Heart left ventricle (tissue), 16 donors: ENCODE measurements at regions not wholly inside any gene's neighbourhood (a gene's known extent, or its start where the extent isn't known, plus 50 kb on each side); places are given as distances from the start of the nearest gene placed in this dataset.
"Not testable (repeated sequence)": the region's sequence is repeated elsewhere in the genome, so short reads cannot be mapped to it uniquely, and the experiment has no call there.

Experiments used
- ATAC-seq, 4 donors: fragments of 200-7000 bp; cut with Tn5 transposase; one replicate each; pipeline ENCODE4 v1.9.1; 2020 to 2022; ENCODE audit warnings: moderate library complexity in 4 of 4, mild to moderate bottlenecking in 3 of 4, moderate number of reproducible peaks in 1 of 4
- DNase-seq, 5 donors: peaks; one replicate each; pipeline ENCODE4 v3.0.0-alpha.2; 2020
- H3K27ac ChIP-seq, 12 donors: fragments of 200-600 bp; sonication (generic) in 4 of 12; one replicate each; pipeline versions ENCODE4 v1.5.0 to v1.8.0; 2016 to 2022; ENCODE audit warnings: mild to moderate bottlenecking in 2 of 12
- H3K27me3 ChIP-seq, 9 donors: fragments of 200-600 bp; sonication (generic) in 2 of 9; one replicate each; pipeline versions ENCODE4 v1.5.1 to v1.8.0; 2016 to 2022; ENCODE audit warnings: mild to moderate bottlenecking in 3 of 9
- H3K36me3 ChIP-seq, 9 donors: fragments of 200-600 bp; sonication (generic) in 2 of 9; one replicate each; pipeline versions ENCODE4 v1.5.0 to v1.8.0; 2018 to 2022; ENCODE audit warnings: mild to moderate bottlenecking in 2 of 9
- H3K4me1 ChIP-seq, 12 donors: fragments of 200-600 bp; sonication (generic) in 4 of 12; one replicate each; pipeline versions ENCODE4 v1.5.0 to v1.8.0; 2016 to 2022; ENCODE audit warnings: mild to moderate bottlenecking in 3 of 12
- H3K4me3 ChIP-seq, 12 donors: fragments of 200-600 bp; sonication (generic) in 4 of 12; one replicate each; pipeline versions ENCODE4 v1.5.0 to v1.8.0; 2017 to 2022; ENCODE audit warnings: mild to moderate bottlenecking in 9 of 12, moderate library complexity in 4 of 12
- H3K9me3 ChIP-seq, 12 donors: fragments of 200-600 bp; sonication (generic) in 4 of 12; one replicate each; pipeline versions ENCODE4 v1.5.0 to v1.8.0; 2016 to 2022; ENCODE audit warnings: mild to moderate bottlenecking in 1 of 12
- CTCF ChIP-seq, 12 donors: fragments of 200-600 bp; sonication (generic) in 4 of 12; IDR thresholded peaks; one replicate each; pipeline versions ENCODE4 v1.5.0 to v1.8.0; 2018 to 2022; ENCODE audit warnings: antibody characterized with exemption in 12 of 12, mild to moderate bottlenecking in 5 of 12
- POLR2A ChIP-seq, 2 donors: fragments of 450-650 bp; IDR thresholded peaks; one replicate each; pipeline ENCODE4 v1.6.1; 2017; ENCODE audit warnings: antibody characterized with exemption in 2 of 2, mild to moderate bottlenecking in 2 of 2, moderate library complexity in 2 of 2
- WGBS, 4 donors: extraction: QIAGEN DNeasy Blood & Tissue Kit in 2 of 4; methylation state at CpG; one replicate each; pipeline versions ENCODE4 v1.1.5 to v1.1.7; 2013 to 2018; 5-methylcytosine and 5-hydroxymethylcytosine counted together
- intact Hi-C, 10 donors: fragments of 100-400 bp; cut with DNase I; formaldehyde crosslinking; loops; one replicate each; pipeline versions ENCODE4 v1.11.1 to v1.14.2; 2022
- donor health status: ischemic (EF 13 %, LVEDD 7.1; RV severe dilation, severe dysfunction).
- donor health status: healthy with polysubstance abuse.
- donor health status: DM: no; HTN: yes; CAD: no.
- donor health status: DM: no; HTN: no; CAD: no.
- donor health status: ischemic (EF 25% LVEDD 6.9; RV normal size, moderate dysfunction).
- donor health status: ischemic (EF 25% LVEDD 5.7; RV mildly dilated, moderate dysfunction).
- donor health status: healthy.
- donor health status: DM: yes; HTN: yes; CAD: no.
- donor health status: ischemic (EF 35%, LVEDD 5.7; RV mildly dilated, moderate dysfunction).
- donor health status: nonischemic (EF 11% LVEDD 7.7; RV severe dilation, severe dysfunction).
- donor health status: DM: yes; HTN: yes; CAD: no.
- donor health status: PGD.
- donor health status: ischemic (EF 29% LVEDD 5.4; RV normal size, mild dysfunction).
- donor health status: nonischemic (EF 23%, LVEDD 6.1; RV moderate dilation, normal function).

GRCh38 chr14:87260460-87260859, 732.5 kb downstream of the GALC start:
- Histone ChIP-seq H3K4me3 (no peak overlapping the region), H3K9me3 (no peaks in the 10 kb centered on the region), H3K27ac (no peak overlapping the region), H3K36me3 (no peaks in the 10 kb centered on the region), H3K4me1 (no peaks in the 10 kb centered on the region), H3K27me3 (no peaks in the 10 kb centered on the region)
- no peak for DNase-seq
- intact Hi-C loops, result no loop called here
- no peak for TF ChIP-seq POLR2A (IDR thresholded peaks at IDR 0.05)
- TF ChIP-seq CTCF (IDR thresholded peaks at IDR 0.05), result no peak
- WGBS, 4 donors, result 57 to 76% (median 70%) methylated on average over 3 of the region's 3 CpGs
- ATAC-seq, result no peak

- H3K27ac ChIP-seq, result no peak overlapping the region
- no peak overlapping the region for H3K4me3 ChIP-seq
- no peak for ATAC-seq
- no peaks in the 10 kb centered on the region for H3K4me1 ChIP-seq
- intact Hi-C loops, result no loop called here
- 33 to 75% (median 72%) methylated on average over 1 of the region's 1 CpG; no CpG with 5 or more reads in 1 of the 4 donors for WGBS, 4 donors
- no peaks in the 10 kb centered on the region for H3K9me3 ChIP-seq
- H3K36me3 ChIP-seq, result no peaks in the 10 kb centered on the region
- DNase-seq, result no peak
- H3K27me3 ChIP-seq, result no peaks in the 10 kb centered on the region
- TF ChIP-seq CTCF (IDR thresholded peaks at IDR 0.05) (no peak), POLR2A (IDR thresholded peaks at IDR 0.05) (no peak)
Observed at GRCh38 chr14:87257421-87257820, 735.6 kb downstream of the GALC start.

DNA sequence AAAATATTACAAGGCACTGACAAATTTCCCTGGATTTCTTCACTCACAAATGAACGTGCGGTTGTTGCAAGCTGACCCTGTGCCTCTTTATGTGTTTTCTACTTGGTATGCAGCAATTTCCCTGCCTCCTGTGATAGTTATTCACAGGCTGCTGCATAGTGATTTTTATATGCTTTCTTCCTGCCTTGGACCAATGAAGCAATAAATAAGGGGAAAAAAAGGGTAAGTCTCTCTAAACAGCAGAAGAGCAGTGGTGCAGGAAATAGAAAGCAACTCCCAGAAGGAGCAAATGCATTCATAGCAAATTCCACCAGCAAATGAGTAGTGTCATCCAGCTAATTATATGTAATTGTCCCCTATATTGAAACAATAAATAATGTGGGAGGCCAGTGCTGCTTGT, 737.9 kb downstream of the GALC start:
- Histone ChIP-seq H3K9me3 (no peaks in the 10 kb centered on the region), H3K4me1 (peaks cover 0 to 6% (median 0%) of the 10 kb centered on the region in 12 donors), H3K27me3 (no peaks in the 10 kb centered on the region), H3K36me3 (no peaks in the 10 kb centered on the region), H3K27ac (no peak overlapping the region), H3K4me3 (no peak overlapping the region)
- ATAC-seq, result no peak
- DNase-seq, result no peak
- intact Hi-C loops, result no loop called here
- 84 to 90% (median 89%) methylated on average over 2 of the region's 2 CpGs for WGBS, 4 donors
- TF ChIP-seq POLR2A (IDR thresholded peaks at IDR 0.05) (no peak), CTCF (IDR thresholded peaks at IDR 0.05) (no peak)

GRCh38 chr14:87254331-87254874, 738.6 kb downstream of the GALC start:
- no peak for DNase-seq
- Histone ChIP-seq H3K4me3 (no peak overlapping the region), H3K36me3 (no peaks in the 10 kb centered on the region), H3K27ac (no peak overlapping the region), H3K4me1 (peaks cover 0 to 6% (median 0%) of the 10 kb centered on the region in 12 donors), H3K27me3 (no peaks in the 10 kb centered on the region), H3K9me3 (no peaks in the 10 kb centered on the region)
- TF ChIP-seq CTCF (IDR thresholded peaks at IDR 0.05), result no peak
- TF ChIP-seq POLR2A (IDR thresholded peaks at IDR 0.05), result no peak
- ATAC-seq, result no peak
- WGBS, 4 donors, result 45 to 64% (median 46%) methylated on average over 4 of the region's 4 CpGs
- intact Hi-C loops, result no loop called here

DNA sequence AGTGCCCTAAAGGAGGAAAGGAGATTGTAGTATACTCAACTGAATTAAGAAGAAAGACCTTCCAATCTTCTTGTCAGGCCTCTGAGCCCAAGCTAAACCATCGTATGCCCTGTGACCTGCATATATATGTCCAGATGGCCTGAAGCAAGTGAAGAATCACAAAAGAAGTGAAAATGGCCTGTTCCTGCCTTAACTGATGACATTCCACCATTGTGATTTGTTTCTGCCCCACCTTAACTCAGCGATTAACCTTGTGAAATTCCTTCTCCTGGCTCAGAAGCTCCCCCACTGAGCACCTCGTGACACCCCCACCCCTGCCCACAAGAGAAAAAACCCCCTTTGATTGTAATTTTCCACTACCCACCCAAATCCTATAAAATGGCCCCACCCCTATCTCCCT, 739.2 kb downstream of the GALC start:
- DNase-seq, ATAC-seq, H3K36me3 ChIP-seq, H3K4me1 ChIP-seq, H3K9me3 ChIP-seq, intact Hi-C loops, H3K27me3 ChIP-seq, H3K27ac ChIP-seq, H3K4me3 ChIP-seq: not testable (repeated sequence)
- 53 to 62% (median 57%) methylated on average over 3 of the region's 3 CpGs for WGBS, 4 donors
